UCSD-AML1 (cell line): ENCODE measurements at regions not wholly inside any gene's neighbourhood (a gene's known extent, or its start where the extent isn't known, plus 50 kb on each side); places are given as distances from the start of the nearest gene placed in this dataset.

ENCODE experiments used
- DNase-seq: peaks from one replicate; lab custom pipeline; 2025; ENCODE audit not compliant: unreplicated experiment; lab: John Stamatoyannopoulos, UW

- DNase-seq, result no peak
Observed at GRCh38 chrX:16222151-16222550, 54.9 kb downstream of the MAGEB17 start.

- DNase-seq, result no peak
Observed at GRCh38 chrX:16223385-16223784, 56.1 kb downstream of the MAGEB17 start.

GRCh38 chrX:16239211-16239610 is 71.9 kb downstream of the MAGEB17 start:
- no peak for DNase-seq

GRCh38 chrX:16240231-16240905 is 73.1 kb downstream of the MAGEB17 start:
- DNase-seq, result no peak

DNA sequence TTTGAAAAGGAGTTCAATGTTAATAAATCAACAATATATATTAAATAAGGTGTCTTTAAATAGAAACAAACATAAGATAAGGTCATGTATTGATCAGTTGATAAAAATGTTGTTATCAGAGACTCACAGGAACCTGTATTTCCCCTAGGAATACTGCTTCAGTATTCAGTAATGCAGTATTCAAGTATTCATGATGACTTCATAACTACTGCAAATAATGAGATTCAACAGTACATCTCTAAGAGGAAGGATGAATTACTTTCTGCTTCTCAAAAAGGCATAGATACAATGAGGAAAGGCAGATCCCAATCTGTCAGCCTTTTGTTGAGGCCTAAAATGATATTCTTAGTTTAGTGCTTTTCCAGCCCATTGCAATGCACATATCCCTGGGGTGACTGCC is 73.7 kb downstream of the MAGEB17 start:
- no peak for DNase-seq

DNA sequence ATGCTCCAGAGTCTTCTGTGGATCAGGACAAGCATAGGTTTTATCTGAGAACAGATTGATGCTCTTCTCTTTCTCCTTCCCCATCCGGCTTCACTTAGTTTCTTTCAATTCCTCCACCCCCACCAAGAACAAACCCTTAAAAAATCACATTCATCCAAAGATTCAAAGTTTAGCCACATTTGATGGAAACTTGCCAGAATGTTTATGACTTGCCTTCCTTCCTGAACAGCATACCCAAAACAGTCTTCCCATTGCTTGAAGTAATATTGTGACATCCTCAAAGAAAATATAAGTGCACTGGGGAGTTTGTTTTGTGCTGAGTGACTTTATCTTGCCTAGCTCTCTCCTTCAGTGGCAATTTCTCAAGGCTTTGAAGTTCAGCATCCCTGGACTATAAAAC is 83.0 kb downstream of the MAGEB17 start:
- no peak for DNase-seq

DNA sequence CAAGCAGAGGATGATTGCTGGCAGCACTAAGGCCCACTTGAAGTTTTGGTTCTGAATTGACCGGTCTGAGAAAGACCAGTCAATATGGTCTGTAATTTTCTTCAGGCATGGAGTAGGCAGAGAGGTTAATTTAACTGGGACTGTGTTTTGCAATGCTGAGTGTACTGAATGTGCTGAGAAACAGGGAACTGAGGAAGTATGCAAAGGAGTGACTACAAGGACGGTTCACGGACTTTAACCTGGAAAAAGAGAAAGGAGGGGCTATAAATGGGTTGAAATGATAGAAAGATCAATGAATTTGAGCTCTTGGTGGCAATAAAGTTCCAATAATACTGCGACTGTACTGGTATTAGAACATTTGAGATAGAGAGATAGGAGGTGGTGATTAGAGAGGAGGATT is 84.5 kb downstream of the MAGEB17 start:
- DNase-seq, result no peak

- no peak for DNase-seq
Observed at GRCh38 chrX:16258882-16259281, 91.6 kb downstream of the MAGEB17 start.

DNA sequence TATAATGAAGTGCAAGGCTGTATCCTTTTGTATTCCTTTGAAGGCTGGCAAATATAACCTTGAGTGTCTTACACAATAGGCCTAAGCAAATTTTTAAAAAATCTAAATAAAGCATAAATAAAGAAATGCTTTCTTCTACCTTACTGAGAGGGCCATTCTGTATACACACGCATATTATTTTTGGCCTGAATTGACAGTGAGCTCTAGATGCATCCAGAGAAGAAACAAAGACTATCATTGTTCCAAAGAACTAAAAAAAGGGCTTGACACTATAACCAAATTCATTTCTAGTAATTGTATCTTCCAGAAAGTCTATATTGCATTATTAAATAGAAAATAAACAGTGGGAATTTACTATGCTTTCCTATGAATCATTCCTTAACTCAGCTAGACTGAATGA is 100.2 kb downstream of the MAGEB17 start:
- DNase-seq, result no peak

GRCh38 chrX:16268206-16268605 is 100.9 kb downstream of the MAGEB17 start:
- DNase-seq, result no peak

- no peak for DNase-seq
Observed at GRCh38 chrX:16278927-16279326, 111.6 kb downstream of the MAGEB17 start.

DNA sequence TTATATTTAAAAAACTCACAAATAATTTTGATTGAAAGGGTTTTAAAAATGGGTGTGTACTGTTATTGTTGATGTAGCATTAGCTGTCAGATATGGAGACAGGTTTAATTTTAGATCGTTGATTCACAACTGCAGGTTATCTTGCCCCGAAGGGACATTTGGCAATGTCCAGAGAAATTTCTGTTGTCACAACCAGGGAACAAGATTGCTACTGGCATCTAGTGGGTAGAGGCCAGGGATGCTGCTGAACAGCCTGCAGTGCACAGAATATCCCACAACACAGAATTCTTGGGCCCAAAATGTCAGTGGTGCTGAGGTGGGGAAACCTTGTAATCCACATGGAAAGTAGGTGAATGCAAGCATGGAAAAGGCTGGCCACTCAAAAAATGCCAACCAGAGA is 114.9 kb downstream of the MAGEB17 start:
- DNase-seq, result no peak

DNA sequence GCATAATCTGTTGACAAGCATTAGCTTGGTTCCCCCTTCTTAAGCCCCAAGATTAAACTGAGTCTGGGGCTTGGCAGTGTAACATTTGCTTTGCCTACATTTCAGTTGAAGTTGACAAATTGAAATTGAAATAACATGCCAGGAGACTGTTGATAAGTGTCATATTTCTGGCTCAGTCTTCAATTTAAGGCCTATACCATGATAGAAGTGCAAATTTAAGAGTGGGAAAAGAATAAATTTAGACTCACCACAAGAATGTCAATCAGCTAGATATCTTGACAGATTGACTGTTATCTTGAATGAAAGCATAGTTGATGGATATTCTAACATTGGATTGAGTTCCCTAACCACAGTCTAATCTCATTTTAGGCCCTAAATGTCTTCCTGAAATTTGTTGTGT is 117.6 kb downstream of the MAGEB17 start:
- no peak for DNase-seq

DNA sequence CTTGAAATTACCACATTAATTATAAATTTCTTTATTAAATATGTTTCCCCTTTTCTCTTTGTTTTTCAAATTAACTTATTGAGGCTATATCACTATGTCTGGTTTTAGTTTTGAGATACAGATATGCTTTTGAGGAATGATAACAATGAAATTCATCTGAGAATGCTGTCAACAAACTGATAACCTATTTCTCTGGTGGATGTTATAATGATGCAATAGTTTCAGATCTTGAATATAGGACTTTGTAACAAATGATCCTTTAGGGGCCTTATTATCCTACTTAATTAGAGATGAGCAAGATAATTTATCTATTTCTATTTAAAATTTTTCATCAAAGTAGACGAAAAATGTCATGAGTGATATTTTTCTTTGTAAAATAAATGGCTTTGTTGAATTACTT is 123.7 kb downstream of the MAGEB17 start:
- DNase-seq, result no peak

GRCh38 chrX:16300831-16301230 is 133.6 kb downstream of the MAGEB17 start:
- no peak for DNase-seq

DNA sequence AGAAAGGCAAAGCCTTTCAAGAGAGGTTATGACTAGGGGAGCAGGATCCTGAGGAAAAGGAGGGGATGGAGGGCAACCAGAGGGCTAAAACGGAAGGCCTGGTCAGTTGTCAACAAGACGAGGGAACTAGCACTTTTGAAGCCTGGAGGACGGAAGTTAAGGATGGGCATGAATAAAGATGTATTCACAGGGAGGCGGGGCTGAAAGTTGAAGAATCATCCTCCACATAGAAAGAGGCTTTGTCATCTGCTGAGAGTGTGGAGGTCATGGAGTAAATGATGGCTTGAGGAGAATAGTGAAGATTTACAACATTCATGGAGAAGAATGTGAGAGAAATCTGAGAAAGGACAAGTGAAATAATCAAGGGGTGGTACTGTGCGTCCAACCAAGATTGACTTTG is 137.5 kb downstream of the MAGEB17 start:
- DNase-seq, result no peak

GRCh38 chrX:16305187-16305586 is 137.9 kb downstream of the MAGEB17 start:
- DNase-seq, result no peak

DNA sequence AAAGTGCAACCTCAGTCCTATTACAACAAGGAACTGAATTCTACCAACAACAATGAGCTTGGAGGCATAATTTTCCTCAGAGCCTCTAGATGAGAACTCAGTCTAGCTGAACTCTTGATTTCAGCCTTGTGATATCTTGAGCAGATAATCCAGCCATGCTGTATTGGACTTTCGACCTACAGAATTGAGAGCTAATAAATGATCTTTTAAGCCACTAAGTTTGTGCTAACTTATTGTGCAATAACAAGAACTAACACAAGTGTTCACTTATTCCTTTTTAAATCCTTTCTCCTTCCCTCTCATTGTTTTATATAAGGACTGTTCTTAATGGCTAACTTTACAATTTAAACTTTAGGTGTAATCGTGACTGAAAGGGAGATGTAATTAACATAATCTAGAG is 140.7 kb downstream of the MAGEB17 start:
- DNase-seq, result no peak

DNA sequence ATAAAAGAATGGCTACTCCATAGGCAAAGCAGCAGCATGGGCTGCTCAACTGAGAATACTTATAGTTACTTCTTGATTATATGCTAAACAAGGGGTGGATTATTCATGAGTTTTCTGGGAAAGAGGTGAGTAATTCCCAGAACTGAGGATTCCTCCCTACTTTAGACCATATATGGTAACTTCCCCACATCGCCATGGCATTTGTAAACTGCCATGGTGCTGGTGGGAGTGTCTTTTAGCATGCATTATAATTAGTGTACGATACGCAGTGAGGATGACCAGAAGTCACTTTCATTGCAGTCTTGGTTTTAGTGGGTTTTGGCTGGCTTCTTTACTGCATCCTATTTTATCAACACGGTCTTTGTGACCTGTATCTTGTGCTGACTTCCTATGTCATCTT is 141.5 kb downstream of the MAGEB17 start:
- no peak for DNase-seq

GRCh38 chrX:16310326-16310725 is 143.0 kb downstream of the MAGEB17 start:
- no peak for DNase-seq

DNA sequence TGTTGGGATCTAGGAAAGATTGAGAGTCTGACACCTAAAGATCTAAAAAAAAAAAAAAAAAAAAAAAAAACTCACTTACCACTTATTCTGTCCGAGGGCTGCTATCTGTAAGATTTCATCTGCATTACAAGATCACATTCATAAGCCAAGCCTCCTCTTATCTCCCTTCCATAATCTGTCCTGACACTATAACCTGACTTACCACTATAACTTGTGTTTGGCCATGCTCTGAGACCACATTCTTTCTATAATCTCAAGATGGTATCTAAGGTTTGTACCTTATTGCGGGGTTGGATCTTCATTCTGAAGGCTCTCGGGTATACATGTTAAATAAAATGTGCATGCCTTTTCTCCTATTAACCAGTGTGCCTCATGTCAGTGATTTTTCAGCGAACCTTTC is 144.4 kb downstream of the MAGEB17 start:
- DNase-seq, result no peak

GRCh38 chrX:16312761-16313623 is 145.7 kb downstream of the MAGEB17 start:
- no peak for DNase-seq

- DNase-seq, result no peak
Observed at GRCh38 chrX:16316331-16316730, 149.1 kb downstream of the MAGEB17 start.
